HG03565 (cell line): ENCODE measurements at regions not wholly inside any gene's neighbourhood (a gene's known extent, or its start where the extent isn't known, plus 50 kb on each side); places are given as distances from the start of the nearest gene placed in this dataset.

Source experiments
- ATAC-seq: cut with Tn5 transposase; IDR thresholded peaks from one replicate; pipeline ENCODE4 v1.9.1; 2021; ENCODE audit warnings: mild to moderate bottlenecking, moderate library complexity; ENCODE audit not compliant: unreplicated experiment

DNA sequence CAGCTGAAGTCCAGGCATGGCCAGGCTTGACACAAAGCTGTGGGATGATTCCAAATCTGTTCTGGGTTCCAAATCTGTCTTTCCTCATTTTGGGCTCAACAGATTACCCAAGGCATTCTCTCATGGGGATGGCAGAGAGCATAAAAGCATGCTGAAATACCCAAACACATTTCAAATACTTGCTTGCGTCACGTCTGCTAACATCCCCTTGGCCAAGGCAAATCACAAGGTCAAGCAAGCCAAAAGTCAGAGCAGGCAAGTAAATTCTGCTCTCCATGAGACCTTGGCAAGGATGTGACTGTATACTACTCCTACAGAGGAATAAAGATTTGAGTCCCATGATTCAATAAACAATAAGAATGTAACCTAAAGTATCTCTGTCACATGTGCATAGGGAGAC is 306.7 kb downstream of the EPB41L4A start:
- no peak for ATAC-seq

DNA sequence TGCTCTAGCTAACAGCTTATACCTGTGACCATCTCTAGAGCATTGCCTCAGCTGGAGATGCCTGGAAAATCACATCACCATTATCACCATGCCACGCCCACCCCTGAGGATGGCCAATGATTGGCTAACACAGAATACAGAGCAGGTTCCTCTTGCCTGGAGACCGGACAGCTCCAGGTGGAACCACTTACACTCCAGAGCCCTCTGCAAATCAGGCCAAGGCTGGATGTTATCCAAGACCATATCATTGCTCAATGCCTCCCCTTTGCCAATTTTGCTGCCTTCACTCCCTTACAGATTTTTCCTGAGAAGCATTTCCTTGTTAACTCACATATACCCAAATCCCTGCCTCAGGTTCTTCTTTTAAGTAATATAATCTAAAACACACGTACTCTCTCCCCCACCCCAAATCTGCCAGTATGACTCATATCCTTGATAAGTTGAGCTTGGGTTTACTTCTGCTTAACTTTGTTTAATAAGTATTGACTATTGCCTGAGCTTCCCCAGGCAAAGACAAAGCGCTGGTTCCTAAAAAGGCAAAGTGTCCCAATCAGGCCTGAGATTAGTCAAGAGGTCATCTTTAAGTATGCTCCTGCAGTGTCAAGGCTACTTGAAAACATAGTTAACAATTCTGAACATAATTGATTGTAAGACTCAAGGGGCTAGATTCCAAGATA is 309.6 kb downstream of the EPB41L4A start:
- ATAC-seq: no peak

DNA sequence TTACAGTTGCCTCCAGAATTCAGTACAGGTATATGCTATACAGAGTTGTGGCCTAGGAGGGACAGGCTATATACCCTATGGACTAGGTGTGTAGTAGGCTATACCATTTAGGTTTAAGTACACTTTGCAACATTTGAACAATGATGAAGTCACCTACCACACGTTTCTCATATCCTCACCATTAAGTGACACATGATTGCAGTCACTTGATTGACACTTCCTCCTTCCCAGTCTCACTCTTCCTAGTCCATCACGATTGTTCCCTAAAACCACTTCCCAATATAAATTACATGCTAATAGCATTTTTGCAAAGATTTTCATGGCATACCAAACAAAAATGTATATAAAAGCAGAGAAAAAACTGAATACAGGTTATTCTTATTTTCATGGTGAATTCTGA is 312.2 kb downstream of the EPB41L4A start:
- no peak for ATAC-seq

DNA sequence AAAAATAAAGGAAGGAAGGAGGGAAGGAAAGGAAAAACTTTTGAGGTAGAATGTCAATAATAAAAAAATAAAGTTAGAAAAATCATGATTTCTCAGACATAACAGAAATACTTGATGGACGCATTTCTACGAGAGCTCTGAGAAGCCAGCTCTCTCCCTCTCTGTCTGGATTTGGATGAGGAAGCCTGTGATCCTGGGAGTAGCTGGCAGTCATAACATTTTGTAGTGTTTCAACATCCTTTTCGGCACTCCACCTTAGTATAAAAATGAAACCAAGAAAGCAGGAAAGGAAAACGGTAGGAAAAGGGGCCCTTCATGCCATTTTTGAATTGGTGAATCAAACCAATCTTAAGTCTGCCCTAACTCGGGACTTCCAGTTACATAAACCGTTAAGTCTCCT is 321.3 kb downstream of the EPB41L4A start:
- no peak for ATAC-seq

DNA sequence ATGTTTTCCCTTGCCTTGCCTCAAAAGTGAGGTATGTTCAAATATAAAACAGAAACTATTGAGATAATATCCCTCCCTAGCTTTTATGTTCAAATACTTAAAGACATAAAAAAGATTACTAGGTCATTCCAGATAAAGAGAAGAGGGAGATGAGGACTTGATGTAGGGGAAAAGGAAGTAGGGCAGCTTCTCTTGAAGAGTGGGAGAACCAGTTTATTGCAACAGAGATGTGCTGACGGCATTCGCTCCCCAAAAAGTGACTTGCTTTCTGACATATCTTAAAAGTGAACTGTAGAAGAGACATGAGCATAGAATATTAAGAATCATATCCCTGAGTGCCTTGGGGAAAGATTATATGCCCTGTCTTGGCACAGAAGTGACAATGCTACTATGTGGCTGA is 330.2 kb upstream of the NREP start:
- no peak for ATAC-seq

DNA sequence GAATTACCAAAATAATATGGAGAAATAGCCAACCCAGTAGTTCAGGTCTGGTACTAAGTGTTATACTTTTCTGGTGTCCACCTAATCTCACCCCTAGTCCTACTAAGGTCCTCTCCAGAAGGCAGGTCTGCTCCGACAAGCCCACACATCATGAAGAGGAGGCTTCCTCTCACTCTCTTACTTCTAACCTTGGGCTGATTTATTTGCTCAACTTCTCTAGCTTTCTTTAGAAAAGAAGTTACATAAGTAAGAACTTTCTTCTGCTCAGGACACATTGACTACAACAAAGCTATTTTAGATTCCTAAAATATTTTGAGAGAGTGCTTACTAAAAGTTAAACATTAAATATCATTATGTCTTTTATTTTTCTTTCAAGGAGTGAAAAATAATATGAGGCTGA is 329.7 kb upstream of the NREP start:
- no peak for ATAC-seq

DNA sequence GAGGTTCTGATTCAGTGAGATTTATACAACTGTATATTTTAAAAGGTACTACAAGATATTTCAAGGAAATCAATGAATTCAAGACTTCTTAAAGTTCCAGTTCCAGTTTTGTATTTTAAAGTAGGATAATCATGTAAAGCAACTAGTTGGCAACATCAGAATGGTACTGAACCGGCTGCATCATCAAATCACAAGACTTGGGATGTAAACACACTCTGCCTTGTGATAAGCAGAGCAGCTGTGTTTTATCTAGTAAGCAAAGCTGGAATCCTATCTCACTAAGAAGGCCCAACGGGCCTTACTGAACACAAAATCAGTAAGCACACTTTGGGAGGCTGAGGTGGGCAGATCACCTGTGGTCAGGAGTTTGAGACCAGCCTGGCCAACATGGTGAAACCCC is 327.2 kb upstream of the NREP start:
- no peak for ATAC-seq

DNA sequence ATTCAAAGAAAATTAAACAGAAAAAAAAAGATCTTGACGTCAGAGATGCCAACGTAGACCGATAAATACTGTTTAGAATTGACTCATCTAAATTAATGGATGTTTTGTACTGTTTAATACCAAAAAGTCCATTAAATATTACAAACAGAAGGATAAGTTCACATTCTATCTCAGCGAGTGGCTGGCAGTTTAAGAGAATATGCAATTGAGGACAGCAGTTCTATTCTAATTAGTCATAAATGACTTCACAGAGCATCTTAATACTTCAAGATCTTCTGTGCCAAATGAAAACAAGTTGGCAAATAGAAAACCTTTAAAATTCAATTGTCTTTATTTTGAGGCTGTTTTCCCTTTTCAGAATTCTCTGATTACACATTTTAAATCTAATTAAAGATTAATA is 326.6 kb upstream of the NREP start:
- ATAC-seq: no peak

DNA sequence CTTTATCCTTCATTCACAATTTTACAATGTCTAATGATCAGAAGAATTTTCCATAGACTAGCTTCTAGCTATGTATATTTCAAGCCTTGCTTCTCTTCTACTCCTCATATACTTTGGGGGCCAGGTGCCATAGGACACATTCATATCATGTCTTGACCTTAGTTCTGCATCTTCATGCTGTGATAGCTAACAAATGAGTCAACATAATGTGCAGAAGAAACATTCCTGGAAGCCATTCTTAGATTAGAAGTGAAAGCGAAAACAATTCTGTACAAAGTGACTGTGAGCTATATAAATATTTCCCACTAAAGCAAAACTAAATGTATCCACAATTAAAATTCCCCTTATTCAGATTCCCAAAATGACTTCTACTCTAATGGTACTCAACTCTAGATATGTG is 320.2 kb upstream of the NREP start:
- peak; percentile 86 for ATAC-seq

DNA sequence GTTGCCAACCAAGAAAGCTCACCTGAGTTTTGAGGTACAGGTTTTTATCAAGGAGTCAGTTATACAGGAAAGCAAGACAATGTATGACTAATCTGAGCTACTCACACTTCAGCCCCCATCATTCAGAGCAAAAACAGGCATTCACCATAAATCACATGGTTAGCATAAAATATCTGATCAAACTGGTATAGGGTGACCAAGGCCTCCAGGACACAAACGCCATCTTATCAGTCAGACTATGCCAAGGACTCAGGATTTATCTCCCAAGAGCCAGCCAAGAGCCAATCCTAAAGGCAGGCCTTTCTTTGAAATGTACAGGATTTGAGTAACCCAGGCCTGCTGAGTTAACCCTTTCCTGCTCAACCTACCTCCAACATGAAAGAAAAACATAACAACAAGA is 313.0 kb upstream of the NREP start:
- ATAC-seq: no peak

DNA sequence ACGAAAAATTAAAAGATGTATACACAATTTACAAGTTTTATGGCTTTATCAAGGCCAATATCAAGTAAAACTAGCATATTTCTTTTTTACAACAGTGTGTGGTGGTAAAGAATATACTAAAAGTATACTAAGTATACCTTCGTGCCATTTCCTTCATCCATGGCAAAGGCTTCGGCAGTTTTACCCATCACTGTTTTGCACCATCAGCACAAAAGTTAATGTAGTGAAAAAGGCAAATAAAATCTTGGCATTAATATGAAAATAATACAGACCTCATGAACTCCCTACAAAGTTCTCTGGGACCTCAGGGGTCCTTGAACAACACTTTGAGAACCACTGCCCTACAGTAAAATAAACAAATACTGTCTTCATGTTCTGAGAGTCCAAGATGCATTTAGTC is 312.3 kb upstream of the NREP start:
- no peak for ATAC-seq

DNA sequence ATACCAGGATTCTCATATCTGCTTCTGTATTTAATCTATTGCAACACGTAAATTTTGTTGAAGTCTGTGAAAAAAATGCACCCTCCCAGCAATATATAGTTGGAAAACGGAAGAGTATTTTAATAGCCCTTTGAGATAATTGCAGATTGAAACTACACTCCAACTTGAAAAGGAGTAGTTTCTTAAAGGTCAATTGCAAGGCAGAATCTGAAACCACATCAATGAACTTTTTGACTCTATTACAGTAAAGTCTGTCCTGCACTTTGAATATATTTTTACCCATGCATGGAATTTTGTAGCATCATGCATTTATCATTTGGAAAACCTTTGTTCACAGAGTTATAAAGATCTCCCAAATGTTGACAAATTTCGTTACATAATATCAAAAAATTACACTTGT is 311.6 kb upstream of the NREP start:
- ATAC-seq: no peak

DNA sequence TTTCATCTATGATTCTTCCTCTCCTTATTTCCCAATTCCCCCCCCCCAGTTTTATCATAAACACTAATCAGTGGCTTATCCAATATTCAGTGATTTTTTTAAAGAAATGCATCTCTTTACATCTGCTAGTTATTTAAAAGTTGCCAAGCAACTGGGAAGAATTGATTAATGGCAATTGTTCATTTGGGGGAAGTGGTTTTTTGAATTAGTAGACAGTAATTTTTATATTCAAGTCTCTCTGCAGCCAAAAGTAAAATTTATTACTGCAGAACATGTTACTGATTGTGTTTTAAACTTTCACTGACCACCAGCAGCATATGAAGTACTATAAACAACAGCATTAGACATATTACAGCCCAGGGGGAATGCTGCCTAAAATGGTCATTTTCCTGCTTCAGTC is 308.8 kb upstream of the NREP start:
- ATAC-seq: no peak

DNA sequence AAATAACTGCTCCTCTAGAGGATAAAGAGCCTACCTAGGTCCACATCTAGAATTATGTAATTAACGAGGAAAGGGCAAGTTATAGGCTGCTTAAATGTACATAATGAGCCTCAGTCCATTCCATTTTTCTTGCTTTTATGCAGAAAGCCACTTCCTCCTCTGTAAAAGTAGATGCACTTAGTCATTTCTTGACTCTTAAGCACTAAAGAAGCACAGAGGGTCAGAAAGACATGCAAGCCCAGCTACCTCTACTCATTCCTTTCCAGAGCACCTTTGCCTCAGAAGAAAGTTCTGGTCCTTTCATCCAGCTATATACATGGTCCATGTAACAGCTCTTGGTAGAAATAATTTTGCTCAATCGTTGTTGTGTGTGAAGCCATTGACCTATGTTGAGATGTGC is 308.0 kb upstream of the NREP start:
- ATAC-seq: peak; percentile 76

DNA sequence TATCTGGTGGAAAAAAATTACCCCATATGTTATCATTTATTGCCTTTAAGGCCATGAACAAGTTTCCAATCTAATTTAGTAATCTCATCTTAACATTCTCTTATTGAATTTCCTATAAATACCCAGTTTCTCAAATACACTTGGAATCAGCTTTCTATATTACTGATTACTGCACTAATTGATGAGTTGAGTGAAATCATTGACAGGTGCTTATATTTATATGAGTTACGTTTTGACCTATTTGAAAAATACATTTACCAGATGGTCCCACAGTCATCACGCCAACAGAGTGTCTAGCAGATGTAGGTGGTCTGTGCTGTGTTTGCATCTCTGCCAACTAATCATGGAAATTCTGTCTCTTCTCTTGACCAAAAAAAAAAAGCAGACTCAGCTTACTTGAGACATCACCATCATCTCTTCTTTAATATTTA is 307.3 kb upstream of the NREP start:
- ATAC-seq: no peak

DNA sequence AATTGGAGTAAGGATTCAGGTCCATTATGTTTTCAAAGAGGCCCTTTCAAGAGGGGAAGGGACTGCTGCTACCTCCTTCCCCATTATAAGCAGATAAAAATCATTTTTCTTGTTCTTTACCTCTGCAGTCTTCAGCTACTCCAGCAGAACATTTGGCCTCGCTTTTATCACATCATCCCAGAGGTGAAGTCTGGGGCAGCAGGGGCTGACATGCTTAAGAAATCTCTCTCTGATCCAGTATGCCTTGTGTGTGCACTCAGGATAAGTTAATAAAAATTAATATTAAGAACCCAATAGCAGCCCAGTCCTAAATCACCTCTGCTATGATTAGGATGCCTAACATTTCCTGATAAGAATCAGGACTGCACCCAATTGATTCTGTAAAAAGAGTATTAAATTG is 306.9 kb upstream of the NREP start:
- no peak for ATAC-seq

DNA sequence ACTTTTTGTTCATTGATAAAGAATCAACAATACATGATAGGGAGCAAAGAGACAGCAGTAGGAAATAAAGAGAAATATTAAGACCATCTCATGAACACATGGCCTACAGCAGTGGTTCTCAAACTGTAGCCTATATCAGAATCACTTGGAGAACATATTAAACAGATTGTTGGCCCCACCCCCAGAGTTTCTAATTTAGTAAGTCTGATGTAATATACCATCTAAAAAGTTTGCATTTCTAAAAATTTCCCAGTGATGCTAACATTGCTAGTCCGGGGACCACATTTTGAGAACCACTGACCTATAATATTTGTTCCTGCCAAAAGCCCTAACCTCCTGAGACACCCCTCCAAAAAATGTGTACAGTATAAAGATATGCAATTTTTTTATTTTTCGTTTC is 306.2 kb upstream of the NREP start:
- no peak for ATAC-seq

DNA sequence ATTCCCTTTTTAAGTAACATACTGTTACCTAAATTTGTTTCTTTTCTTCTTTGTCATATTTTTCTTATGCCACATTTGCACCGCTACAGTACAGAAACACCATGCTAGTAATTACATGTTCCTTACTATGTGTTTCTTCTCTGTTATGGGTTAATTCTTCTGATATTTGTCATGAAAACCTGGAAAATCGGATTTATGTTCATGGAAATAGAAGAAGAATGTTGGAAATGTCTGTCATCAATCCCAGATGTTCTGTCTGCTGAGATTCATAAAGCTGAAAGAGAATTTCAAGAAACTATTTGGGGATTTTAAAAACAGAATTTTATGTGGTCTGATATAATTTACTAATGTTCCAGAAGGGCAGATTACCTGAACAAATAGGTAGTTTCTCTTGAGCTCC is 305.2 kb upstream of the NREP start:
- no peak for ATAC-seq

DNA sequence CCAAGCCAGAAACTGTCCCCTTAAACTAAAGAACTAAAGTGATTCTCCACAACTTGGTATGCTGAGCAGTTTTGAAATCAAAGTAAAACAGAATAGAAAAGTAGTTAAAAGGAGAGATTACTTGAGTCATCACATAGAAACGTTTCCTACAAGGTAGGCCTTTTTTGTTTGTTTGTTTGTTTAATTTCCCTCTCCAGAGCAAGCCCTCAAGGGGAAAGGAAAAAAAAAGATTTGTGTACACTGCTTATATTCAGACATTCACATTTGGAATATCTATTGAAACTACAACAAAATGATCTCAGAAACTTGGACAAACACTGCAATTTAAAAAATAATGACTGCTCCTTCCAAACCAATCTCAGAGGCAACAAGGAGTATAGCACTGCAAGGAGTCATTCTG is 304.7 kb upstream of the NREP start:
- ATAC-seq: no peak

DNA sequence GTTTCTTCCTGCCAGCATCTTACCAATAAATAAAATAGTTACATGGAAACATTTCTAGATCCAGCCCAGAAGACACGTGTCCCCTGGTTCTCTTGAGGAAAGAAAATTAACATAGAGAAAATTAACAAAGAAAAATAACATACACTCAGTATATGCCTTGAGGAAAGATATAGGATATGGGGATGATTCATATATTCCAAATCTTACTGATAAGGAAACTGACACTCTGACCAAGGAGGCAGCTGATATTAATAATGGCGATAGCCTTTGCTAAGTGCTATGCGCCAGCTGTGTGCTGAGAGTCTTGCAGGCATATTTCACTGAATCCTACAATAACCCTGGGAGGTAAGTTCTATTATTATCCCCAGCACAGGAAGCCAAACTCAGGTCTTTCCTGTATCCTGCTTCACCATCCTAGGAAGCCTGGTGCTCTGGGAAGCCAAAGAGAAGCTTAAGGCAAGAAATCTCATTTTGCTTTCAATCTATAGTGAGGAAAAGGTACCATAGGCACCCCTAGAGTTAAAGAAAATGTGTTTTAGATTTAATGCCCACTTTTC is 302.7 kb upstream of the NREP start:
- no peak for ATAC-seq

DNA sequence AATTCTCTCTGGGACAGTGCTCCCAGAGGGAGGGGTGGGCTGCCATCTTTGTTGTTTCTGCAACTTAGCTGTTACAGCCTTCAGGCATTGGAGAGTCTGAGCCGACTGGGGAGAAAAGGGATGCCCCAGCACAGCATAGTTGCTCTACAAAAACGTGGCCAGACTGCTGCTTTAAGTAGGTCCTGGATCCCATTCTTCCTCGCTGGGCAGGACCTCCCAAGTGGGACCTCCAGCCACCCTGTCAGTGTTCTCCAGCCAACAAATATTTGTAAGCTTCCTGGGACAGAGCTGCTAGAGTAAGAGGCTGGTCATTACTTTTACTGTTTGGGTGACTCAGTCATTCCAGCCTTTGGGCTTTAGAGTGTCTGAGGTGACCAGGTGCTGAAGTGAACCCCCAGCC is 292.7 kb upstream of the NREP start:
- ATAC-seq: no peak

DNA sequence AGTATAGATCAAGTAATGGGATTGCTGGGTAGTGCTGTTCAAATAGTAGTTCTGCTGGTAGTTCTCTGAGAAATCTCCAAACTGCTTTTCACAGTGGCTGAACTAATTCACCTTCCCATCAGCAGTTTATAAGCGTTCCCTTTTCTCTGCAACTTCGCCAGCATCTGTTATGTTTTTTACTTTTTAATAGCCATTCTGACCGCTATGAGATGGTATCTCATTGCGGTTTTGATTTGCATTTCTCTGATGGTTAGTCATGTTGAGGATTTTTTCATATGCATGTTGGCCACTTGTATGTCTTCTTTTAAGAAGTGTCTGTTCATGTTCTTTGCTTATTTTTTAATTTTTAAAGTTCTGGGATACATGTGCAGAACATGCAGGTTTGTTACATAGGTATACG is 279.2 kb upstream of the NREP start:
- ATAC-seq: no peak

DNA sequence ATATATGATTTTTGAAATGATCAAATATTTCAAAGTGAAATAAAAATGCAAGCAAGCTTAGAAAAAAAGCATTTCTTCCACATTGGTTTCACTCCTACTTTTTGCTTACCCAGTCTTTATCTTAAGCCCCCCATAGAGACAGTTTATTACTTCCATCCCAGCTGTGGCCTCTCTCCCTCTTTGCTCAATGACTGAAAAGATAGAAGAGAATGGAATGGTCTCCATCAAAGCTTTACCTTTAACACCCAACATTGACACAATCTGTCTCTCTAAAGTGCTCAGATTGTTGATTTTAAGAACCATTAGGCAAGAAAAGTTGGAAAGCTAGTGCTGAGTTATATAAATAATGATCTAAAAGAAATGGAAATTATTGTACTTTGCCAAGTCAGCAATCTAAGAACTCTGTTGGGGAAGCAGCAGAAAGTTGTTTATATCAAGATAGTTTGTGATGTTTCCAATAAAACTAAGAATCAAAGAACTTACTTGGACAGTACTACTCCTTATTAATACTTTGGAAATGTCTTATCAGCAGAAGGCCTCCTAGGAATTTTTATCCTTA is 277.5 kb upstream of the NREP start:
- ATAC-seq: no peak
